ENCODE measurements at regions not wholly inside any gene's neighbourhood (a gene's known extent, or its start where the extent isn't known, plus 50 kb on each side); places are given as distances from the start of the nearest gene placed in this dataset.
A peak's percentile ranks its signal among the peaks of the same experiment; 100 is the strongest.

DNA sequence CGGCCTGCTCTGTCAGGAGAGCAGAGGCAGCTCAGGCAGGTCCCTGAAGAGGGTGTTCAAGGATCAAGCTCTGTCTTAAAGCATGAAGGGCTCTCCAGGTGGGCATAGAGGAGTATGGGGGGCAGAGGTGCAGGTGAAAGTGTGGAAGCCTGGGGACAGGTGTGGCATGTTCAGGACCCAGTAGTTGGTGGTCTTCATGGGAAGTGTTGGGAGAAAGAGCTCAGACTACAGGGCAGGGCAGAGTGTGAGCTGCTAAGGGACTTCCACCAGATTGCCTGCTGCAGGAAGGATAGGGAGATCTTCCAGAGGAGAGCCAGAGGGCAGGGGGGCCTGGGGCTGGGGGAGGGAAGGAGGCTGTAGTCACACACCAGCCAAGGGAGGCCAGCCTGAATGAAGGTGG is 156.5 kb upstream of the GDF10 start:
- DNase-seq (ENCODE audit: low spot score), result no peak

- no peak for DNase-seq (ENCODE audit: low spot score)
These were observed 155.5 kb upstream of the GDF10 start for GRCh38 chr10:47144525-47144924.

DNA sequence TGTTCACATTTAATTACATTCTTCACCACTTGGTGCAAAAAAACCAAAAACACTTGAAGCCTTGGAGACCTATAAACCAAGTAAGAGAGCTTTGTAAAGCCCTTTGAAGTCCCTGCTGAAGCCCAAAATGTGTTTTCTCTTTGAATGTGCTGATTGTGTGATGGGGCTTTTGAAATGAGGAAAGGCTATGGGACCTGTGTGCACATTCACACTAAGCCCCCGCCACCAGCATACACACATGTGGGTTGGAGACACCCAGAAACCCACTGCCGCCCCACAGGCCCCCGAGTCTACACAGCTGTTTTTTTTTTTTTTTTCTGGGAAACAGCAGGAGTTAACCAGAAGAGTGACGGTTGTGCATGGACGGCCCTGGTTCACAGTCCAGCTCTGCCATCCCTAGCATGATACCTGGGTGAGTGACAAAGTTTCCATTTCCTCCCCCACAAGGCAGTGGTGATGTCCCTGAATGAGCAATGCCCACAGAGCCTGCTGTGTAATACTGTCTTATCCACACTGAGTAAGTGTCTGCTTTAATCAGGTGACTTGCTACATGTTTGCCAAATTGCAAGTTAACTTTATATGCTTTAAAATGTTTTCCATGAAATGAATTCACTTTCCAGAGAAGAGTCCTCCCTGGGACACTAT is 154.6 kb upstream of the GDF10 start:
- no peak for DNase-seq (ENCODE audit: low spot score)

DNA sequence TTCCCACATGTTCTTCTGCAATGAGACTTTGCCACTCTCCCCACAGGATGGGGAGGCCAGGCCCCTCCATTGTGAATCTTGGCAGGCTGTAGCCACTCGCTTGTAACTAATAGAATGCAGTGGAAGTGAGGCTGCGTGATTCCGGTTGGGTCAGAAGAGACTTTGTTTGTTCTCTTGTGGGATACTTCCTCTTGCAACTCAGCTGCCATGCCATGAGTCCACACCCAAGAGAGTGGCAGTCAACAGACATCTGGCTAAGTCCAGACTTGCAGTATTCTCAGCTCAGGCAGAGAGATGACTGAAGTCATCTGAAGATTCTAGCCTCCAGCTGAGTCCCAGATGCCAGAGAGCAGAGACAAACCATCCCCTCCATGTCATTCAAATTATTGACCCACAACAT is 153.4 kb upstream of the GDF10 start:
- peak; percentile 59 for DNase-seq (ENCODE audit: low spot score)

GRCh38 chr10:47147186-47147585 is 152.8 kb upstream of the GDF10 start:
- DNase-seq (ENCODE audit: low spot score), result no peak

- no peak for DNase-seq (ENCODE audit: low spot score)
These were observed 149.4 kb upstream of the GDF10 start for GRCh38 chr10:47150581-47150980.

DNA sequence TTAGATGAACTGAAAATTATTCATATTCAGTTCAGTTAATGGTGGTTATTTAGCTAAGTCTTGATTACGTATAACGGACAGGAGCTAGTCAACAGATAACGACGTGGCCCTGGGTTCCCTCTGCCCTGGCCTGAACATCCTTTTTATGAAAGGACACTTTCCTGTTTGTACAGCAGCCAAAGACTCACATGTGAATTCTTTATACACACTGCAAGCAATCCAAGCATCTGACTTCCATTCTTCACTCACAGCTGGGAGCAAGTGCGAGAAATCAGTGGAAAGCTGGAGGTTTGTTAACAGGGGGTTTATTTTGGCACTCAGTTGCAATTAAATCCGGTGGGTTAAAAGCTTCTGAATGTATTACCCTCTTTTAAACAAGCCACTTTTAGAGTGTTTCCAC is 148.1 kb upstream of the GDF10 start:
- DNase-seq (ENCODE audit: low spot score), result no peak

- DNase-seq (ENCODE audit: low spot score), result no peak
These were observed 147.1 kb upstream of the GDF10 start for GRCh38 chr10:47152861-47153349.

DNA sequence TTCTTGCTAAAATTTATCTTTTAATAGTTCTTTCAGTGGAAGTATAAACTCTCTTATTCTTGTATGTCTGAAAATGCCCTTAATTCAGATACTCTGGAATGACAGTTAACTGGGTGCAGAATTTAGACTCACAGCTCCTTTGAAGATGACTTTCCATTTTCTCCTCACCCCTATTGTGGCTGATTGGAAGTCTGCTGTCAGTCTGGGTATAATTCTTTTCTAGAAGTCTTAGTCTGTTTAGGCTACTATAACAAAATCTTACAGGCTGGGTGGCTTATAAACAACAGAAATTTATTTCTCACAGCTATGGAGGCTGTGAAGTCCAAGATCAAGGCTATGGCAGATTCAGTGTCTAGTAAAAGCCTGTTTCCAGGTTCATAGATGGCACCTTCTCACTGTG is 145.2 kb upstream of the GDF10 start:
- no peak for DNase-seq (ENCODE audit: low spot score)

DNA sequence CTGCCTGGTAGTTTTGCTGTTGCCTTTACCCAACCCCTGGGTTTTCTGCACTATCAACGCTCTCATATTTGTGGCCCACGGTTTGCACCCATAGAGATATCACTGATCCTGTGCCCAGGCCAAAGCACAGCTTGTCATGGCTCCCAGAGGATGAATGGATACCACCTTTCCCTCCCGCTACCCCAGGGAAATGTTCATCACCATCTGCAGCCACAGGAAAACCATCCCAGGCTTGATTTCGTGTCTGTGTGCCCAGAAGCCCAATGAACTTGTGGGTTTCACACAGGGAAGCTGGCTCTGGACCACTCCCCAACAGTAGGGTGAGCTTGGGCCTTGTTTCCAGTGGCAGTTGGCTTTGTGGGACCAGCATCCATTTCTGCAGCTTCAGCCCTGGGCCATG is 143.1 kb upstream of the GDF10 start:
- DNase-seq (ENCODE audit: low spot score), result no peak

DNA sequence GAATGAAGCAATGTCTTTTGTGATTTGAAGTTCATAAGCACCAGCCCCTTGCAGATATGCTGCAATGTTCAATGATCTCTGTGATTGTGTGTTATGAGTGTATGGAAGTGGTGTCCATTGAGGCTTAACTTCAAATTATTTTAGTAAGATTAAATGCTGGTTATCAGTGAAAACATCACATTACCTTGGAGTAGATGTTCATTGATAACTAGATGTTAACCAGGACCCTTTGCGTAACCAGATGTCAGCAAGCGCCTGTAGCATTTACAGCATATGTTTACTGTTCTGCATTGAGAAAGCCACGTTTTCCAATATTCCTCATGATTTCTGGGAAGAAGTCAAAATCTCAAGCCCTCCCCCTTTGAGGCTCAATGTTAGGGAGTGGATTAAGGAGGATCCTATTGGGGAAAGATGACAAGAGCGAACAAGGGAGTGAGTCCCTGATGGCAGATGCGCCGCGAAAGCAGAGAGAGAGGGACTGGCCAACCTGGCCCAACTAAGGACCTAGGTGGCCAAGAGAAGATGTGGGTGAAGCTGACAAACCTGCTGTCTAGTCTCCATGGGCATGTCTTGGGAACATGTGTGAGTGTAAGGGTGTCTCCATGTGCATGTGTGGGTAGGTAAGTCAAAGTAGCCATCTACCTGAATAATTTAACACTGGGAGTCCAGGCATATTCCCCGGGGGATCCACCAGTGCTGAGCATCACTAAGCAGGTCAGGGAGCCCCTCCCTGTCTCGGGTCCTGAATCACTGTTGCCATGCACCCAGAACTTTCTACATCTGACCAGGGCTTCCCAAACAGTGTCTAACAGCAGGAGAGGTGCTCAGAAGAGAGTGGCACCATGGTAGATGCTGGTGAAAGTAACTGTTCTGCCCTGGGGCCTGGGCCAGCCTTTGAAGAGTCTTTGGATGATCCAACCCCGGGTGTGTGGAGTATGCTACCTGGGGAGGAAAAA is 141.6 kb upstream of the GDF10 start:
- no peak for DNase-seq (ENCODE audit: low spot score)

GRCh38 chr10:47159361-47160260 is 140.4 kb upstream of the GDF10 start:
- no peak for DNase-seq (ENCODE audit: low spot score)

DNA sequence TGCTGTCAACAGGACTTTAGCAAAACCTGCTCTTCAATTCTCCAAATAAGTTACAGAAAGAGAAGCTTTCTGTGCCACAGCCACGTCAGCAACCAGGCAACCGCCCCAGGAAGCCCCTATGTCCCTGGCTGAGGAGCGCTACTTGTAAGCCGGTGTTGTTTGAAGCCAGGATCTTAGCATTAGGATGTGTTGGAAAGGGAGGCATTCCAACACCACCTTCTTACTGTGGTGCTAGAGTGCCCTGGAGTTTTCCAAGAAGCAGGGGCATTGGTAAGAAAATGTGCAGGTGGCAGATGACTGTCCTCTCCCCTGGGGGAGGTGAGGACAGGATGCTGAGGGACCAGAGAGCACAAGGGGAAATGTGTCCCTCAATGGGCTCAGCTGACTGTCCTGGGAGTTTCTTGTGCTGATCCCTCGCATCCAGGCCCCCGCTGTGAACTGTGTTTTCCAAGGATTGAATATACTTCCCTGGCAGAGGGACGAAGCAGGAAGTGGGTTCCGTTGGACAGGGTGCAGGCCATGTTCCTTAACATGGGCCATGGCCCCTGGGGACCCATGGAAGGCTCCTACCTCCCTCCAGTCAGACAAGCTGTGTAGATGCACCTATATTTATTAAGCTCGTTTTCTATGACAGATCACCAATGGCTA is 139.6 kb upstream of the GDF10 start:
- no peak for DNase-seq (ENCODE audit: low spot score)

DNA sequence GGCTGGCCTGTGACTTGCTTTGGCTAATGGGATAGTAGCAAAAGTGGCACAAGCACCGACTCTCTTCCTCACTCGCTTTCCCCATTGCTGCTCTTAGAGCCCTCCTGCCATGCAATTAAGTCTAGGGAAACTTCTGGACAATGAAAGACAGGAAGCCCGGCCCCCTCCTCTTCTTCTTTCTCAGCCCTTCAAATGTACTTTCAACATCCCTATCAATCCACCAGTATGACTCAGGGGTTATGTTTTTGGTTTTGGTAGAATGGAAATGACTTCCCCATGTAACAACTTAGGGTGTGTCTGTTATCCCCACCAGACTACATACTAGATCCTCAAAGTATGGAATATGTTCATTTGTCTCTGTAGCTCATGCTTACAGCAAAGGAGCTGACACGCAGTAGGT is 139.0 kb upstream of the GDF10 start:
- no peak for DNase-seq (ENCODE audit: low spot score)

GRCh38 chr10:47161465-47161864 is 138.5 kb upstream of the GDF10 start:
- DNase-seq (ENCODE audit: low spot score), result no peak

DNA sequence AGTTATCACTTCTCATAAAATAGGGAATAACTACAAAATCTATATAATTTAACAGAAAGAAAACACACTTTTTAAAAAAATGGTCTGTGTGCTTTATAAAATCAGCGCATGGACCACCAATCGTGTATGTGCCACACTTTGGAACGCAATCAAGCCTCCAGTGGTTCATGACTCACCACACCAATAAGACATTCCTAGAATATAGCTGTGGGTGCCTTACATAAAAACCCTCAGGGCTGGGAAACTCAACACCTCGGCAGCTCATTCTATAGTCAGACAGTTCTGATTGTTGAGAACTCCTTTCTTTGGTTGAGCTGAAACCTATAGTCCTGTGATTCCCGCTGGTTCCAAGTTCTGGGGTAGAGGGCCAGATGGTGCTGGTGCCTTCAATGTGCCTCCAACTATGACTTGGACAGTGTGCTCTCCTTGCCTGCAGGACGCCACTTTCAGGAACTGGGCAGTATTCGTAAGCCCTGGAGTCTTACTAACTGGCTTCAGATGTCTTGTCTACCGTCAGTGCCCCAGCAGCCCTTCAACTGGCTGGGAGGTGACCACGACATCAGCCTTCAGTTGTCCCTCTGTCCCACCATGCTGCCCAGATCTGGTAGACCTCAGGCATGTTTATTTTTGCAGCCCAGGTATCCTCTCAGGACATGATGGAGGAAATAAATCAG is 135.7 kb upstream of the GDF10 start:
- peak; percentile 29 for DNase-seq (ENCODE audit: low spot score)

DNA sequence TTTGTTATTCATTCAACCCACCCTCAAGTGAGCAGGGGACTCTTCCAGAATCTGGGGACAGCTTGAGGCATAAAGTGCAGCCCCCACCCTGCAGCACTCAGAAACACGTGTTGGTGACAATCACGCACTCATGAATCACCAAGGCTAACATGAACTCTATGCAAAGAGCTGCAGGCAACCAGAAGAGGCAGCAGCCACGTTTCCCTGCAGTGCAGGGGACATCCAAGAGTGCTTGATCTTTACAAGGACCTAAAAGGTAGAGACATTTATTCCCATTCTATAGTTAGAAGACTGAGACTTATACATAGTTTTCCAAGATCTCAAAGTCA is 135.2 kb upstream of the GDF10 start:
- DNase-seq (ENCODE audit: low spot score), result no peak

DNA sequence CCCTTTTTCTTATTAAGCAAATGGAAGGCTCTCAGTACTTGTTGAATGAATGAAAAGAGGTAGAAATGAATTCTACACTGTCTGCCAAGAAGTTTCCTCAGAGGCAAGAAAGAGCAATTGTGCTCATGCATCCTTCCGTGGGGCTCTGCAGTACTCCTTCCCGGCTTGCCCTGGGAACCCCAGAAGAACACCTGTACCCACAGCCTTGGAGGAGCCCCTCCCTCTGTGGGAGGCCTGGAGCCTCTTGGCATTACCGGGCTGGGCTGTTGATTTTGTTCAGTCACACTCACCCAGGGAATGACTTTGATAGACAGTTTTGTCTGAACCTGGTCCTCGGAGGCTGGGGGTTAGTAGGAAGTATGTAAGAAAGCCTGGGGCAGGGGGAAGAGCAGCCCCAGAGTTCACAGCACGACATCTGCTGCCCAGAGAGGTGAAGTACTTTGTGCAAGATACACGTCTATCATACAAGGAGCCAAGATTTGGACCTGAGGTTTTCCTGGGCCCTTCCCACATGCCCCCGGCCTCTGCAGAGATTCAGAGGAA is 134.8 kb upstream of the GDF10 start:
- DNase-seq (ENCODE audit: low spot score), result no peak

DNA sequence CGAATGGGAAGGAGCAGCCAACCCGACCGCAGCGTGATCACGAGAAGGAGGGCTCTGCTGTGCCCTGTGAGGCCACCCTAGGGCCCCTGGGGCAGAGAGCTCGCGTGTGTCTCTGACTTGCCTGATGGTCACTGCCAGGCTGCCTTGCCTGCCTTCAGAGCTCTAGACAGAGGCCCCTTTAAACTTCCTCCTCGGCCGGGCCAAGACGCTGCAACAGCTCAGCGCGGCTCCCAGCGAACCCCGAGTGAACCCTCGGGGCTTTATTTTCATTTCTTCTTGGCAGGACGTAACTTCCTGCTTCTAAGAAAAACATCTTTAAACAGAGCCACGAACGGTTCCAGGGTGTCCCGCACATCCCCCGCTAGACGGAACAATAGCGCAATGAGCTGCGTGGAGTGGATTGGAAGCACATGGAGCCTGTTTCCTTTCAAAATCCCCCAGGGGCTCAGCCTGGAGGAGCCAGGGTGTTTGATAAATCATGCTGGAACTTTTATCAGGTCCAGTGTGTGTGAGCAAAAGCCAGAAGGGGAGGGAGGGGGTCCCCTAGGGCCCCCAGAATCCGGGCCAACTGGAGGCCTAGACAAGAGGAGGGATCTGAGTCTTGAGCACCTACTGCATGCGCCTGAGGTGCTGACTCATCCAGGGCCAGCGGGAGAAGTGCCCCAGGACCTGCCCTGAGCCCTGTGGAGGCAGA is 134.1 kb upstream of the GDF10 start:
- DNase-seq (ENCODE audit: low spot score), result peak; percentile 58

DNA sequence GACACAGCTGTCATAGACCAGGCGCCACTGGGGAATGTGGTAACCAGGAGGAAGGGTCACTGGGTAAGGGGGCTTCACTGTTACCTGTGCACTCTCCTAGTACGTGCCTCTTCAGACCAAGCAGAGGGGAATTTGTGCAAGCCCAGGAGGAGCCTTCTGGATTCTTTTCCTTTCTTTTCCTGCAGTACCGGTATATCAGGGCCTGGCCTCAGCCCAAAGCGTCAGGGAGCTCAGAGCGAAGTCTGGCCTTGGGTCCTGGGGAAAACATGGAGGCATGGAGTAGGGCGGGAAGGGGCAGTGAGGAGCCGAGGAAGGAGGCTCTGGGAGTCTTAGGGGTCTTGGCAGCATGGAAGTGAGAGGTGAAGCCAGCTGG is 133.6 kb upstream of the GDF10 start:
- no peak for DNase-seq (ENCODE audit: low spot score)

Measured in AG20443 (cell line).